C4-2B (cell line): ENCODE measurements at regions not wholly inside any gene's neighbourhood (a gene's known extent, or its start where the extent isn't known, plus 50 kb on each side); places are given as distances from the start of the nearest gene placed in this dataset.
A peak's percentile ranks its signal among the peaks of the same experiment; 100 is the strongest.
"Not testable (repeated sequence)": the region's sequence is repeated elsewhere in the genome, so short reads cannot be mapped to it uniquely, and the experiment has no call there.

Experiments
- H3K27ac ChIP-seq: fragments of 450-650 bp; 2 replicates; pipeline ENCODE4 v1.5.1; 2017
- CTCF ChIP-seq: fragments of 450-650 bp; conservative IDR thresholded peaks from 2 replicates; pipeline ENCODE4 v1.5.1; 2017; ENCODE audit warnings: mild to moderate bottlenecking
- ZFX ChIP-seq: fragments of 450-650 bp; IDR thresholded peaks from 2 replicates; pipeline ENCODE4 v1.6.1; 2017

- H3K27ac ChIP-seq: no peak overlapping the region
- no peak for TF ChIP-seq ZFX
- TF ChIP-seq CTCF: no peak
Measured at GRCh38 chr4:79578606-79579005, 170.6 kb upstream of the GK2 start.

GRCh38 chr4:79576429-79576753, 168.4 kb upstream of the GK2 start:
- peak; percentile 78 for TF ChIP-seq CTCF
- no peak for TF ChIP-seq ZFX
- H3K27ac ChIP-seq: no peak overlapping the region

- no peak overlapping the region for H3K27ac ChIP-seq
- TF ChIP-seq CTCF (no peak), ZFX (no peak)
Measured at GRCh38 chr4:79575709-79576428, 167.8 kb upstream of the GK2 start.

GRCh38 chr4:79574741-79575451, 166.9 kb upstream of the GK2 start:
- TF ChIP-seq ZFX: no peak
- no peak for TF ChIP-seq CTCF
- no peak overlapping the region for H3K27ac ChIP-seq

GRCh38 chr4:79563219-79563618, 155.2 kb upstream of the GK2 start:
- no peak for TF ChIP-seq ZFX
- no peak for TF ChIP-seq CTCF
- no peak overlapping the region for H3K27ac ChIP-seq

GRCh38 chr4:79561751-79562150, 153.7 kb upstream of the GK2 start:
- no peak for TF ChIP-seq ZFX
- TF ChIP-seq CTCF: no peak
- no peak overlapping the region for H3K27ac ChIP-seq

GRCh38 chr4:79559398-79559797, 151.4 kb upstream of the GK2 start:
- not testable (repeated sequence) for H3K27ac ChIP-seq

- no peak overlapping the region for H3K27ac ChIP-seq
- TF ChIP-seq ZFX (no peak), CTCF (no peak)
Measured at GRCh38 chr4:79552311-79552710, 144.3 kb upstream of the GK2 start.
